GM13976 (cell line): ENCODE measurements at regions not wholly inside any gene's neighbourhood (a gene's known extent, or its start where the extent isn't known, plus 50 kb on each side); places are given as distances from the start of the nearest gene placed in this dataset.

Source experiments
- DNase-seq: peaks from one replicate; pipeline ENCODE4 v3.0.0; 2012; ENCODE audit warnings: low spot score
- in situ Hi-C: fragments of 300-500 bp; cut with MboI; formaldehyde crosslinking; loops from one replicate; pipeline ENCODE4 v1.12.0; 2022; ENCODE audit warnings: low sequenced_read_pairs, mixed read lengths, inconsistent platforms; ENCODE audit not compliant: unreplicated experiment
- TF ChIP-seq, protein P1 (sequence below): IDR thresholded peaks from 2 replicates; pipeline ENCODE4 v1.5.1; 2012; ENCODE audit warnings: borderline replicate concordance, mild to moderate bottlenecking; ENCODE audit not compliant: insufficient read depth; ENCODE audit errors: extremely low read depth, missing control alignments, control extremely low read depth

GRCh38 chr6:168718821-168719475 lies 278.0 kb downstream of the SMOC2 start:
- TF ChIP-seq, protein P1, sequence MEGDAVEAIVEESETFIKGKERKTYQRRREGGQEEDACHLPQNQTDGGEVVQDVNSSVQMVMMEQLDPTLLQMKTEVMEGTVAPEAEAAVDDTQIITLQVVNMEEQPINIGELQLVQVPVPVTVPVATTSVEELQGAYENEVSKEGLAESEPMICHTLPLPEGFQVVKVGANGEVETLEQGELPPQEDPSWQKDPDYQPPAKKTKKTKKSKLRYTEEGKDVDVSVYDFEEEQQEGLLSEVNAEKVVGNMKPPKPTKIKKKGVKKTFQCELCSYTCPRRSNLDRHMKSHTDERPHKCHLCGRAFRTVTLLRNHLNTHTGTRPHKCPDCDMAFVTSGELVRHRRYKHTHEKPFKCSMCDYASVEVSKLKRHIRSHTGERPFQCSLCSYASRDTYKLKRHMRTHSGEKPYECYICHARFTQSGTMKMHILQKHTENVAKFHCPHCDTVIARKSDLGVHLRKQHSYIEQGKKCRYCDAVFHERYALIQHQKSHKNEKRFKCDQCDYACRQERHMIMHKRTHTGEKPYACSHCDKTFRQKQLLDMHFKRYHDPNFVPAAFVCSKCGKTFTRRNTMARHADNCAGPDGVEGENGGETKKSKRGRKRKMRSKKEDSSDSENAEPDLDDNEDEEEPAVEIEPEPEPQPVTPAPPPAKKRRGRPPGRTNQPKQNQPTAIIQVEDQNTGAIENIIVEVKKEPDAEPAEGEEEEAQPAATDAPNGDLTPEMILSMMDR, result no peak
- in situ Hi-C loops, result no loop called here
- no peak for DNase-seq
